K562 (cell line): ENCODE measurements at regions not wholly inside any gene's neighbourhood (a gene's known extent, or its start where the extent isn't known, plus 50 kb on each side); places are given as distances from the start of the nearest gene placed in this dataset.

Experiments used
- CAMTA2 ChIP-seq: fragments of 250-450 bp; sonication (Bioruptor Pico); conservative IDR thresholded peaks from 2 replicates; pipeline ENCODE4 v1.5.1; 2022
- CTCFL ChIP-seq: IDR thresholded peaks from 2 replicates; pipeline ENCODE4 v1.6.1; 2011; ENCODE audit warnings: borderline replicate concordance, low read depth, mild to moderate bottlenecking, moderate library complexity, low read length; ENCODE audit not compliant: insufficient read depth, poor library complexity, severe bottlenecking
- GMEB1 ChIP-seq: fragments of 250-450 bp; sonication (Bioruptor Pico); IDR thresholded peaks from 2 replicates; pipeline ENCODE4 v1.4.0; 2020; ENCODE audit warnings: mild to moderate bottlenecking
- POLR2B ChIP-seq: fragments of 450-650 bp; IDR thresholded peaks from 2 replicates; pipeline ENCODE4 v1.6.1; 2018; ENCODE audit warnings: low read depth; ENCODE audit not compliant: partially characterized antibody
- POLR3G ChIP-seq: IDR thresholded peaks from 2 replicates; pipeline ENCODE4 v1.6.1; 2011; ENCODE audit not compliant: insufficient read length, insufficient replicate concordance; ENCODE audit errors: extremely low read depth
- TBL1XR1 ChIP-seq, 2 experiments: IDR thresholded peaks; 2 replicates each; pipeline ENCODE4 v1.6.1; 2012; ENCODE audit warnings: improper control_type of control experiment in 2 of 2, low read length in 2 of 2, mild to moderate bottlenecking in 1 of 2
- ZNF274 ChIP-seq: IDR thresholded peaks from 2 replicates; pipeline ENCODE4 v1.6.1; 2011; ENCODE audit warnings: low read depth, mild to moderate bottlenecking, low read length, moderate library complexity, borderline replicate concordance
- ZNF408 ChIP-seq: fragments of 250-450 bp; sonication (Bioruptor Pico); IDR thresholded peaks from 2 replicates; pipeline ENCODE4 v1.4.0; 2020; ENCODE audit warnings: low read depth, mild to moderate bottlenecking, moderate library complexity
- ZNF41 ChIP-seq: fragments of 250-450 bp; sonication (Bioruptor Pico); conservative IDR thresholded peaks from 2 replicates; pipeline ENCODE4 v1.4.0; 2020; ENCODE audit warnings: mild to moderate bottlenecking
- ZNF639 ChIP-seq, 2 experiments: fragments of 200-800 bp in 1 of 2; sonication (Bioruptor generic) in 1 of 2; sonication (generic) in 1 of 2; formaldehyde crosslinking in 1 of 2; IDR thresholded peaks in 1 of 2; conservative IDR thresholded peaks in 1 of 2; 2 replicates each; pipeline versions ENCODE4 v1.5.0 to v1.6.1; 2016 to 2020; ENCODE audit warnings: missing compliant biosample characterization in 1 of 2, missing genetic modification characterization in 1 of 2, missing genetic modification reagents in 1 of 2

GRCh38 chr4:153044036-153044435 is 107.9 kb downstream of the FHDC1 start (continued):
- TF ChIP-seq CTCFL (no peak), ZNF274 (no peak), GMEB1 (CRISPR knock-in tag) (no peak), POLR2B (no peak), POLR3G (no peak), ZNF639 (CRISPR knock-in tag; conservative IDR thresholded peaks at IDR 0.05 in 1 of 2, IDR thresholded peaks at IDR 0.05 in 1 of 2) (no peak), ZNF408 (CRISPR knock-in tag) (no peak), TBL1XR1 (IDR thresholded peaks at IDR 0.05; ENCODE audit: low read length in 2 of 2) (no peak), CAMTA2 (CRISPR knock-in tag) (no peak), ZNF41 (CRISPR knock-in tag) (no peak)
- TF ChIP-seq, all 486 proteins: peak for 0
